Subcutaneous abdominal adipose tissue (tissue), 5 donors: ENCODE measurements at regions not wholly inside any gene's neighbourhood (a gene's known extent, or its start where the extent isn't known, plus 50 kb on each side); places are given as distances from the start of the nearest gene placed in this dataset.
A peak's percentile ranks its signal among the peaks of the same experiment; 100 is the strongest.

Experiments used
- H3K27ac ChIP-seq: one replicate; pipeline ENCODE4 v1.7.0; 2013; ENCODE audit warnings: low read depth, mild to moderate bottlenecking, inconsistent platforms, low read length, moderate library complexity
- H3K27me3 ChIP-seq, 5 donors: one replicate each; pipeline ENCODE4 v1.7.0; 2013; ENCODE audit warnings: low read length in 5 of 5, inconsistent platforms in 1 of 5; ENCODE audit not compliant: control insufficient read depth in 5 of 5, insufficient read depth in 4 of 5
- H3K36me3 ChIP-seq, 5 donors: one replicate each; pipeline ENCODE4 v1.7.0; 2013; ENCODE audit warnings: low read length in 5 of 5; ENCODE audit not compliant: control insufficient read depth in 5 of 5, insufficient read depth in 5 of 5
- H3K4me1 ChIP-seq, 5 donors: one replicate each; pipeline ENCODE4 v1.7.0; 2013; ENCODE audit warnings: low read length in 5 of 5, mild to moderate bottlenecking in 3 of 5, moderate library complexity in 1 of 5; ENCODE audit not compliant: control insufficient read depth in 5 of 5, insufficient read depth in 5 of 5
- H3K4me3 ChIP-seq, 5 donors: one replicate each; pipeline ENCODE4 v1.7.0; 2013; ENCODE audit warnings: low read length in 5 of 5, low read depth in 1 of 5
- H3K9ac ChIP-seq, 5 donors: one replicate each; pipeline ENCODE4 v1.7.0; 2013; ENCODE audit warnings: low read length in 5 of 5, mild to moderate bottlenecking in 4 of 5, moderate library complexity in 3 of 5
- H3K9me3 ChIP-seq, 5 donors: one replicate each; pipeline ENCODE4 v1.7.0; 2013; ENCODE audit warnings: low read length in 5 of 5; ENCODE audit not compliant: control insufficient read depth in 5 of 5
- donor health status: healthy.
- donor health status: healthy.
- donor health status: healthy.
- donor health status: healthy.
- donor health status: healthy.

- Histone ChIP-seq H3K9me3 (no peaks in the 10 kb centered on the region), H3K4me1 (peaks cover 3 to 33% (median 25%) of the 10 kb centered on the region in 5 donors), H3K4me3 (no peak overlapping the region), H3K36me3 (no peaks in the 10 kb centered on the region), H3K9ac (no peak overlapping the region), H3K27ac (peak overlapping the region; percentile 95), H3K27me3 (no peaks in the 10 kb centered on the region)
Measured at GRCh38 chr3:64289622-64290021, 64.4 kb upstream of the PRICKLE2 start.

- Histone ChIP-seq H3K36me3 (no peaks in the 10 kb centered on the region), H3K9ac (no peak overlapping the region), H3K9me3 (no peaks in the 10 kb centered on the region), H3K4me3 (no peak overlapping the region), H3K27me3 (no peaks in the 10 kb centered on the region), H3K4me1 (no peaks in the 10 kb centered on the region), H3K27ac (no peak overlapping the region)
Measured at GRCh38 chr3:64278625-64279024, 53.4 kb upstream of the PRICKLE2 start.

GRCh38 chr3:64276131-64276530 is 50.9 kb upstream of the PRICKLE2 start:
- H3K4me1 ChIP-seq: no peaks in the 10 kb centered on the region
- no peak overlapping the region for H3K9ac ChIP-seq
- no peak overlapping the region for H3K27ac ChIP-seq
- H3K4me3 ChIP-seq: no peak overlapping the region
- no peaks in the 10 kb centered on the region for H3K36me3 ChIP-seq
- H3K9me3 ChIP-seq: no peaks in the 10 kb centered on the region
- H3K27me3 ChIP-seq: no peaks in the 10 kb centered on the region
